ENCODE measurements at regions not wholly inside any gene's neighbourhood (a gene's known extent, or its start where the extent isn't known, plus 50 kb on each side); places are given as distances from the start of the nearest gene placed in this dataset.
"Not testable (repeated sequence)": the region's sequence is repeated elsewhere in the genome, so short reads cannot be mapped to it uniquely, and the experiment has no call there.

DNA sequence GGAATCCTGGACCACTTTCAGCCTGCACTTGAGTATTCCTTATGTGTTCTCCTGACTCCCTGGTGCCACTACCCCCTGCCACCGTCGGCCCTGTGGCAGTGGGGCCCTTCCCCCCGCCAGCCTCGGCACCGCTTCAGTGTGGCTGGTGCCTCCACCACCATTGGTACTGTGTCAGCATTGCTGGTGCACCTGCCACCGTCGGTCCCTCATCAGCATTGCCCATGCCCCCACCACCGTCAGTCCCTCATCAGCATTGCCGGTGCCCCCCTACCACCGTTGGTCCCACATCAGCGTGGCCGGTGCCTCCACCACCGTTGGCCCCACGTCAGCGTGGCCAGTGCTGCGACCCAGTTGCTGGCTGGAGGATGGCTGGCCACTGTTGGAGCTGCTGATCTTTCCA, 228.5 kb downstream of the TM9SF2 start:
- H3K79me2 ChIP-seq (ENCODE audit: control insufficient read depth, insufficient read depth, low read length) = no peaks in the 10 kb centered on the region
- no peaks in the 10 kb centered on the region for H3K27me3 ChIP-seq (ENCODE audit: control insufficient read depth, extremely low read depth, insufficient read depth, low read length)
- no peak overlapping the region for H3K9ac ChIP-seq (ENCODE audit: control insufficient read depth, extremely low read depth, insufficient read depth, low read length)
- H3K36me3 ChIP-seq (ENCODE audit: control insufficient read depth in 2 of 2, extremely low read depth in 1 of 2, insufficient read depth in 2 of 2, low read length in 2 of 2) = no peaks in the 10 kb centered on the region
- no peaks in the 10 kb centered on the region for H3K4me1 ChIP-seq (ENCODE audit: control insufficient read depth, extremely low read depth, insufficient read depth, low read length)
- H3K9me3 ChIP-seq (ENCODE audit: control insufficient read depth, low read depth, low read length) = no peaks in the 10 kb centered on the region
- TF ChIP-seq, protein P1, sequence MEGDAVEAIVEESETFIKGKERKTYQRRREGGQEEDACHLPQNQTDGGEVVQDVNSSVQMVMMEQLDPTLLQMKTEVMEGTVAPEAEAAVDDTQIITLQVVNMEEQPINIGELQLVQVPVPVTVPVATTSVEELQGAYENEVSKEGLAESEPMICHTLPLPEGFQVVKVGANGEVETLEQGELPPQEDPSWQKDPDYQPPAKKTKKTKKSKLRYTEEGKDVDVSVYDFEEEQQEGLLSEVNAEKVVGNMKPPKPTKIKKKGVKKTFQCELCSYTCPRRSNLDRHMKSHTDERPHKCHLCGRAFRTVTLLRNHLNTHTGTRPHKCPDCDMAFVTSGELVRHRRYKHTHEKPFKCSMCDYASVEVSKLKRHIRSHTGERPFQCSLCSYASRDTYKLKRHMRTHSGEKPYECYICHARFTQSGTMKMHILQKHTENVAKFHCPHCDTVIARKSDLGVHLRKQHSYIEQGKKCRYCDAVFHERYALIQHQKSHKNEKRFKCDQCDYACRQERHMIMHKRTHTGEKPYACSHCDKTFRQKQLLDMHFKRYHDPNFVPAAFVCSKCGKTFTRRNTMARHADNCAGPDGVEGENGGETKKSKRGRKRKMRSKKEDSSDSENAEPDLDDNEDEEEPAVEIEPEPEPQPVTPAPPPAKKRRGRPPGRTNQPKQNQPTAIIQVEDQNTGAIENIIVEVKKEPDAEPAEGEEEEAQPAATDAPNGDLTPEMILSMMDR (optimal IDR thresholded peaks at IDR 0.05 in 1 of 3, IDR thresholded peaks at IDR 0.05 in 1 of 3, conservative IDR thresholded peaks at IDR 0.05 in 1 of 3; ENCODE audit: extremely low read depth in 1 of 3, insufficient read depth in 2 of 3, low read length in 3 of 3) = no peak
- TF ChIP-seq EZH2 (IDR thresholded peaks at IDR 0.05; ENCODE audit: low read length) = no peak
- no peak for DNase-seq (ENCODE audit: low read depth, low spot score)
- H3K27ac ChIP-seq (ENCODE audit: control insufficient read depth, insufficient read depth, low read length) = no peak overlapping the region
- H3K9me1 ChIP-seq (ENCODE audit: control insufficient read depth, extremely low read depth, insufficient read depth, low read length) = no peaks in the 10 kb centered on the region
- no peak overlapping the region for H3K4me3 ChIP-seq (ENCODE audit: control insufficient read depth in 2 of 3, extremely low read depth in 1 of 3, insufficient read depth in 2 of 3, low read depth in 1 of 3, low read length in 3 of 3)
- H4K20me1 ChIP-seq (ENCODE audit: control insufficient read depth, extremely low read depth, insufficient read depth, low read length) = no peaks in the 10 kb centered on the region
- dilution Hi-C loops (cut with MboI; ENCODE audit: extremely low pct_ligation_motif_present, low sequenced_read_pairs) = no loop called here
- H2AFZ ChIP-seq (ENCODE audit: control insufficient read depth, low read length) = no peak overlapping the region
- no peak for FAIRE-seq
- H3K4me2 ChIP-seq (ENCODE audit: control insufficient read depth, extremely low read depth, insufficient read depth, low read depth, low read length) = no peak overlapping the region

DNA sequence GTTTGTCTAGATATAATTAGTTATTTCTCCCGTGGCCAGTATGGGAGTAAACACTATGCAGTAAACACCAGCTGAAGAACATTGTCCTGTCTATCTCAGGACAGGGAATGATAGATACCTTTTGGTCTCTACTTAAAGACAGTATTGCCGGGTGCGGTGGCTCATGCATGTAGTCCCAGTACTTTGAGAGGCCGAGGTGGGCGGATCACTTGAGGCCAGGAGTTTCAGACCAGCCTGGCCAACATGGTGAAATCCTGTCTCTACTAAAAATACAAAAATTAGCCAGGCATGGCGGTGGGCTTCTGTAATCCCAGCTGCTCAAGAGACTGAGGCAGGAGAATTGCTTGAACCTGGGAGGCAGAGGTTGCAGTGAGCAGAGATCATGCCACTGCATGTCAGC, 226.4 kb downstream of the TM9SF2 start:
- FAIRE-seq; H2AFZ ChIP-seq (ENCODE audit: control insufficient read depth, low read length); H3K27me3 ChIP-seq (ENCODE audit: control insufficient read depth, extremely low read depth, insufficient read depth, low read length); dilution Hi-C loops (cut with MboI; ENCODE audit: extremely low pct_ligation_motif_present, low sequenced_read_pairs); H3K36me3 ChIP-seq (ENCODE audit: control insufficient read depth in 2 of 2, extremely low read depth in 1 of 2, insufficient read depth in 2 of 2, low read length in 2 of 2); H3K27ac ChIP-seq (ENCODE audit: control insufficient read depth, insufficient read depth, low read length); H3K79me2 ChIP-seq (ENCODE audit: control insufficient read depth, insufficient read depth, low read length); H3K4me3 ChIP-seq (ENCODE audit: control insufficient read depth in 2 of 3, extremely low read depth in 1 of 3, insufficient read depth in 2 of 3, low read depth in 1 of 3, low read length in 3 of 3); H3K9me3 ChIP-seq (ENCODE audit: control insufficient read depth, low read depth, low read length); H3K4me2 ChIP-seq (ENCODE audit: control insufficient read depth, extremely low read depth, insufficient read depth, low read depth, low read length); DNase-seq (ENCODE audit: low read depth, low spot score); H3K9me1 ChIP-seq (ENCODE audit: control insufficient read depth, extremely low read depth, insufficient read depth, low read length); H4K20me1 ChIP-seq (ENCODE audit: control insufficient read depth, extremely low read depth, insufficient read depth, low read length); H3K4me1 ChIP-seq (ENCODE audit: control insufficient read depth, extremely low read depth, insufficient read depth, low read length); H3K9ac ChIP-seq (ENCODE audit: control insufficient read depth, extremely low read depth, insufficient read depth, low read length): not testable (repeated sequence)

DNA sequence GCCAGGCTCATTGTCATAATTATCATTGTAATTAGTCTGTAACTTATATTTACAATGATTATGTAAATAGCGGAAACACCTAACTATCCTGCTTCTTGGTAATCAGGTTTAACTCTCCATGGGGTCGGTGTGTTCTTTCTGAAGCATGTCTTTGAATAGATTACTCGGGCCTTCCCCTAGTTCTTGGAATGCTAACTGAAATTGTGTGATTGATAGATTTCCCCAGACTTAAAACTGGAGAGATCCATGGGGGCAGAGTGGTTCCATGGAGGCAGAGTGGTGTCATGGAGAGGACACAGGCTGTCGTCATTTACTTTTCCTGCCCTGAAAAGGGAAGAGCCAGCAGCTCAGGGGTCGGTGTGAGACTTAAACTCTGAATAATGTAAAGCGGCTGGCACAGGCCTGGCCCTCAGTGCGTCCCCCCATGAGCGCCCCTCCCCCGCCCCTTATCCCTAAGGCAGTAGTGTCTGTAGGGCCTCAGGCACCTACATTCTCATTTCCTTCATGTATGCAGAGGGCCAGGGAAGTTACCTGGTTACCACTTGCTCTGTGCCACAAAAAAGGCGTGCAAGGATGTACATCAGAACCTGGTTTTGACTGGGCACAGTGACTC, 225.1 kb downstream of the TM9SF2 start:
- no peaks in the 10 kb centered on the region for H3K36me3 ChIP-seq (ENCODE audit: control insufficient read depth in 2 of 2, extremely low read depth in 1 of 2, insufficient read depth in 2 of 2, low read length in 2 of 2)
- H3K9me3 ChIP-seq (ENCODE audit: control insufficient read depth, low read depth, low read length) = no peaks in the 10 kb centered on the region
- dilution Hi-C loops (cut with MboI; ENCODE audit: extremely low pct_ligation_motif_present, low sequenced_read_pairs) = no loop called here
- no peaks in the 10 kb centered on the region for H3K4me1 ChIP-seq (ENCODE audit: control insufficient read depth, extremely low read depth, insufficient read depth, low read length)
- DNase-seq (ENCODE audit: low read depth, low spot score) (no peak), FAIRE-seq (no peak)
- no peaks in the 10 kb centered on the region for H3K79me2 ChIP-seq (ENCODE audit: control insufficient read depth, insufficient read depth, low read length)
- no peak overlapping the region for H3K27ac ChIP-seq (ENCODE audit: control insufficient read depth, insufficient read depth, low read length)
- no peaks in the 10 kb centered on the region for H4K20me1 ChIP-seq (ENCODE audit: control insufficient read depth, extremely low read depth, insufficient read depth, low read length)
- no peaks in the 10 kb centered on the region for H3K27me3 ChIP-seq (ENCODE audit: control insufficient read depth, extremely low read depth, insufficient read depth, low read length)
- no peaks in the 10 kb centered on the region for H3K9me1 ChIP-seq (ENCODE audit: control insufficient read depth, extremely low read depth, insufficient read depth, low read length)
- H3K4me3 ChIP-seq (ENCODE audit: control insufficient read depth in 2 of 3, extremely low read depth in 1 of 3, insufficient read depth in 2 of 3, low read depth in 1 of 3, low read length in 3 of 3) = no peak overlapping the region
- no peak overlapping the region for H2AFZ ChIP-seq (ENCODE audit: control insufficient read depth, low read length)
- H3K9ac ChIP-seq (ENCODE audit: control insufficient read depth, extremely low read depth, insufficient read depth, low read length) = no peak overlapping the region
- H3K4me2 ChIP-seq (ENCODE audit: control insufficient read depth, extremely low read depth, insufficient read depth, low read depth, low read length) = no peak overlapping the region
- TF ChIP-seq EZH2 (IDR thresholded peaks at IDR 0.05; ENCODE audit: low read length) = no peak
- TF ChIP-seq, protein P1 (optimal IDR thresholded peaks at IDR 0.05 in 1 of 3, IDR thresholded peaks at IDR 0.05 in 1 of 3, conservative IDR thresholded peaks at IDR 0.05 in 1 of 3; ENCODE audit: extremely low read depth in 1 of 3, insufficient read depth in 2 of 3, low read length in 3 of 3) = no peak
